OCI-LY1 (cell line): ENCODE measurements at regions not wholly inside any gene's neighbourhood (a gene's known extent, or its start where the extent isn't known, plus 50 kb on each side); places are given as distances from the start of the nearest gene placed in this dataset.

ENCODE experiments used
- EZH2 ChIP-seq: fragments of 200-600 bp; sonication (generic), shearing (Covaris generic); IDR thresholded peaks from 2 replicates; pipeline ENCODE4 v1.8.0; 2017; ENCODE audit warnings: borderline replicate concordance, mixed run types, mild to moderate bottlenecking, antibody characterized with exemption, low read length, moderate library complexity, mixed read lengths
- TF ChIP-seq, protein P1 (sequence below): fragments of 200-600 bp; sonication (generic), shearing (Covaris generic); IDR thresholded peaks from 2 replicates; pipeline ENCODE4 v1.5.1; 2017; ENCODE audit warnings: mild to moderate bottlenecking, antibody characterized with exemption, low read length, moderate library complexity, mixed read lengths

DNA sequence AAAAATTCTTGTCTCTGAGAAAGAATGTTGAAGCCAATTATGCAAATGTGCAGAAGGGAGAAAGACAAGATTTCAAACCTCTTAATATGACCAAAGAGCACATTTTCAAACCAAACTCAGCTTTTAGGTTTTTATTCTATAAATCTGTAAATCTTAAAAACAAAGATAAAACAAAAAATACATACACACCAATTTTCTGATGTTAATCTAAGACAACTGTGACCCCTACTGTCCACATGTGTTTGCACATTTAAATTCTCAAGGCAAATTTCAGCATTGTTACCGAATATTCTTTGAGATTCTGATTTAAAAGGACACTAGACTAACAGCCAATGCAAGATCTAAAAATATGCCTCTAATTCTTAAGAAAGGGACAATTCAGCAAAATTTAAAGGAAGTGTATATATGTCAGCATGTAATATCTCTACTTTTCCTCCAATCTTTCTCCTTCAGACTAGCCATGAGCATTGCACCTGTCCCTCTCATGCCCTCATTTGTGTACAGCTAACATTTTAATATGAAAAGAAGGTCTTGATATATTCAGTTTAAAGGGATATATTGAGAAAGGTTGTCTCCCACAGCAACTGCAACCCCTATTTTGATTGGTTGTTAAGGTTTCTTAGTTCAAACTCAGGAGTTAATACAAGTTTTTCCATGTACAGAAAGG is 417.9 kb downstream of the IPMK start:
- TF ChIP-seq, protein P1, sequence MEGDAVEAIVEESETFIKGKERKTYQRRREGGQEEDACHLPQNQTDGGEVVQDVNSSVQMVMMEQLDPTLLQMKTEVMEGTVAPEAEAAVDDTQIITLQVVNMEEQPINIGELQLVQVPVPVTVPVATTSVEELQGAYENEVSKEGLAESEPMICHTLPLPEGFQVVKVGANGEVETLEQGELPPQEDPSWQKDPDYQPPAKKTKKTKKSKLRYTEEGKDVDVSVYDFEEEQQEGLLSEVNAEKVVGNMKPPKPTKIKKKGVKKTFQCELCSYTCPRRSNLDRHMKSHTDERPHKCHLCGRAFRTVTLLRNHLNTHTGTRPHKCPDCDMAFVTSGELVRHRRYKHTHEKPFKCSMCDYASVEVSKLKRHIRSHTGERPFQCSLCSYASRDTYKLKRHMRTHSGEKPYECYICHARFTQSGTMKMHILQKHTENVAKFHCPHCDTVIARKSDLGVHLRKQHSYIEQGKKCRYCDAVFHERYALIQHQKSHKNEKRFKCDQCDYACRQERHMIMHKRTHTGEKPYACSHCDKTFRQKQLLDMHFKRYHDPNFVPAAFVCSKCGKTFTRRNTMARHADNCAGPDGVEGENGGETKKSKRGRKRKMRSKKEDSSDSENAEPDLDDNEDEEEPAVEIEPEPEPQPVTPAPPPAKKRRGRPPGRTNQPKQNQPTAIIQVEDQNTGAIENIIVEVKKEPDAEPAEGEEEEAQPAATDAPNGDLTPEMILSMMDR, result peak; percentile 26
- no peak for TF ChIP-seq EZH2
